NT2/D1 (cell line): ENCODE measurements at regions not wholly inside any gene's neighbourhood (a gene's known extent, or its start where the extent isn't known, plus 50 kb on each side); places are given as distances from the start of the nearest gene placed in this dataset.

Experiments used
- DNase-seq: peaks from one replicate; pipeline ENCODE4 v3.0.0-alpha.2; 2011; ENCODE audit warnings: low read depth, low spot score
- H3K27me3 ChIP-seq: 2 replicates; pipeline ENCODE4 v1.6.0; 2011; ENCODE audit warnings: mild to moderate bottlenecking; ENCODE audit not compliant: insufficient read length, insufficient read depth
- H3K36me3 ChIP-seq: 2 replicates; pipeline ENCODE4 v1.6.1; 2011; ENCODE audit warnings: mild to moderate bottlenecking, low read length, mixed read lengths; ENCODE audit not compliant: insufficient read depth, insufficient read length
- H3K4me1 ChIP-seq: 2 replicates; pipeline ENCODE4 v1.5.1; 2011; ENCODE audit not compliant: insufficient read depth, insufficient read length
- H3K4me3 ChIP-seq: 2 replicates; pipeline ENCODE4 v1.5.1; 2011; ENCODE audit warnings: low read depth; ENCODE audit not compliant: insufficient read length
- H3K9ac ChIP-seq: 2 replicates; pipeline ENCODE4 v1.6.0; 2011; ENCODE audit warnings: low read depth; ENCODE audit not compliant: insufficient read length
- H3K9me3 ChIP-seq: 2 replicates; pipeline ENCODE4 v1.5.1; 2011; ENCODE audit warnings: mild to moderate bottlenecking, low read length; ENCODE audit not compliant: insufficient read depth
- SUZ12 ChIP-seq: IDR thresholded peaks from 2 replicates; pipeline ENCODE4 v1.6.1; 2011; ENCODE audit not compliant: insufficient read length, insufficient read depth; ENCODE audit errors: extremely low read depth
- YY1 ChIP-seq: IDR thresholded peaks from 2 replicates; pipeline ENCODE4 v1.6.1; 2011; ENCODE audit not compliant: insufficient read length, insufficient read depth
- ZNF274 ChIP-seq: IDR thresholded peaks from 2 replicates; pipeline ENCODE4 v1.6.1; 2011; ENCODE audit warnings: mild to moderate bottlenecking, low read depth, low read length

GRCh38 chr3:10561946-10562560 lies 56.7 kb upstream of the ATP2B2 start:
- no peak overlapping the region for H3K9ac ChIP-seq
- no peaks in the 10 kb centered on the region for H3K4me1 ChIP-seq
- no peak for DNase-seq
- TF ChIP-seq YY1, result no peak
- TF ChIP-seq SUZ12, result no peak
- no peak for TF ChIP-seq ZNF274
- no peaks in the 10 kb centered on the region for H3K9me3 ChIP-seq
- H3K27me3 ChIP-seq, result no peaks in the 10 kb centered on the region
- H3K4me3 ChIP-seq, result no peak overlapping the region
- H3K36me3 ChIP-seq, result no peaks in the 10 kb centered on the region

DNA sequence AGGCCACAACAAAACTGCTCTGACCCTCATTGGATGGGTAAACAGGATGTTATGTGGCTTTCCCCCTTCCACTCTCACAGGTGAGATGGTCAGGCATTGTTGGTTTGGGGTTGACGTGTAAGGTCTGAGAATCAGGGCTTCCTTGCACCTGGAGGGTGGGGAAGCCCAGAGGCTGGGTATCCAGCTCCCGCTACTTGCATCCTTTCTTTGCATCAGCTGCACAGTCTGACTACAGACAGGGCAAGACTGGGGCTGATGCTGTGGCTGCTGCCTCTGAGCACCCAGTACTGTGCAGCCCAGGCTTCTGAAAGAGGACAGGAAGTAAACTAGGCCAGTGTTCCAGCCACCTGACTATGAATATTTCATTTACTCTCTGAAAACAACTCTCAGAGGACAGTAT lies 58.0 kb upstream of the ATP2B2 start:
- no peak for DNase-seq
- Histone ChIP-seq H3K9me3 (no peaks in the 10 kb centered on the region), H3K9ac (no peak overlapping the region), H3K4me3 (no peak overlapping the region), H3K36me3 (no peaks in the 10 kb centered on the region), H3K27me3 (no peaks in the 10 kb centered on the region), H3K4me1 (no peaks in the 10 kb centered on the region)
- TF ChIP-seq SUZ12 (no peak), YY1 (no peak), ZNF274 (no peak)

DNA sequence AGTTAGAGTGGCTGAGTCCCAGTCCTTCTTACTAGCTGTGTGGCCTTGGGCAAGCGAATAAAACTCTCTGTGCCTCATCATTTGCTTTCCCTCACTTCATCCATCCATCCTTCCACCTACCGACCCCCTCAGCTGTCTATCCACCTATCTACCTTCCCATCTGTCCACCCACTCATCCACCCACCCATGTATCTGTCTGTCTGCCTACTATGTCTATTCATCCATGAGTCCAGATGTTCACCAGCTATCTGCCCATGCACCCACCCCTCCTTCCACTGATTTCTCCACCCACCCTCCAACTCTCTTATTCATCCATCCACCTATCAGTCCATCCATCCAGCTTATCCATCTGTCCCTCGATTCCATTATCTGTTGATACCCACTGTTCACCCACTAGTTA lies 60.4 kb upstream of the ATP2B2 start:
- no peaks in the 10 kb centered on the region for H3K4me1 ChIP-seq
- no peak overlapping the region for H3K9ac ChIP-seq
- no peak overlapping the region for H3K4me3 ChIP-seq
- no peaks in the 10 kb centered on the region for H3K9me3 ChIP-seq
- no peaks in the 10 kb centered on the region for H3K27me3 ChIP-seq
- H3K36me3 ChIP-seq, result no peaks in the 10 kb centered on the region
- no peak for DNase-seq
- no peak for TF ChIP-seq SUZ12
- no peak for TF ChIP-seq YY1
- TF ChIP-seq ZNF274, result no peak

DNA sequence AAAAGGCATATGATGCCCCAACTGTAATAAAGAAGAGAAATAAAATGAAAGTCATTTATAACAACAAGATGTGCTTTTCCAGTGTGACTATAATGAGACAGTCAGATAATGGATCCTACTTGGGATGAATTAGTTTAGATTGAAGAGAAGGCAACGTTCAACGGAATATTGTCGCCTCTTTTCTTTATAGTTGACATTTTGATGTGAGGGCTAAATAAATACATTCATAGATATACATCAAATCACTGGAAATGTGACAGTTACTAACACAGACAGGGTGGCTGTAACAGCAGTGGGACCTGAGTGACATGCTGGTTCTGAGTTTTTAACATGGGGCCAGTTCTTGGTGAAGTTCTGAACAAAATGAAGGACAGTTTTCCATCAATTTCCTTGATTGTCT lies 61.1 kb upstream of the ATP2B2 start:
- no peaks in the 10 kb centered on the region for H3K27me3 ChIP-seq
- no peak for TF ChIP-seq ZNF274
- no peak for TF ChIP-seq YY1
- TF ChIP-seq SUZ12, result no peak

GRCh38 chr3:10568549-10568948 lies 63.2 kb upstream of the ATP2B2 start:
- Histone ChIP-seq H3K9ac (no peak overlapping the region), H3K4me3 (no peak overlapping the region), H3K9me3 (no peaks in the 10 kb centered on the region), H3K27me3 (no peaks in the 10 kb centered on the region), H3K4me1 (no peaks in the 10 kb centered on the region), H3K36me3 (no peaks in the 10 kb centered on the region)
- DNase-seq, result no peak
- TF ChIP-seq SUZ12, result no peak
- no peak for TF ChIP-seq YY1
- no peak for TF ChIP-seq ZNF274

More for the DNA sequence above, 61.1 kb upstream of the ATP2B2 start:
- no peak for DNase-seq
- no peak overlapping the region for H3K9ac ChIP-seq
- no peak overlapping the region for H3K4me3 ChIP-seq
- H3K9me3 ChIP-seq, result no peaks in the 10 kb centered on the region
- H3K4me1 ChIP-seq, result no peaks in the 10 kb centered on the region
- H3K36me3 ChIP-seq, result no peaks in the 10 kb centered on the region

- H3K9ac ChIP-seq, result no peak overlapping the region
- no peaks in the 10 kb centered on the region for H3K36me3 ChIP-seq
- no peaks in the 10 kb centered on the region for H3K4me1 ChIP-seq
- no peaks in the 10 kb centered on the region for H3K27me3 ChIP-seq
- no peak for DNase-seq
- no peak overlapping the region for H3K4me3 ChIP-seq
- TF ChIP-seq ZNF274 (no peak), YY1 (no peak), SUZ12 (no peak)
- no peaks in the 10 kb centered on the region for H3K9me3 ChIP-seq
Measured at GRCh38 chr3:10570196-10570946, 65.0 kb upstream of the ATP2B2 start.

GRCh38 chr3:10574101-10574620 lies 68.8 kb upstream of the ATP2B2 start:
- Histone ChIP-seq H3K9ac (no peak overlapping the region), H3K4me1 (no peaks in the 10 kb centered on the region), H3K9me3 (no peaks in the 10 kb centered on the region), H3K4me3 (no peak overlapping the region), H3K36me3 (no peaks in the 10 kb centered on the region), H3K27me3 (no peaks in the 10 kb centered on the region)
- TF ChIP-seq YY1, result no peak
- TF ChIP-seq ZNF274, result no peak
- no peak for TF ChIP-seq SUZ12
- DNase-seq, result no peak
